Tibial nerve (tissue), 4 donors: ENCODE measurements at regions not wholly inside any gene's neighbourhood (a gene's known extent, or its start where the extent isn't known, plus 50 kb on each side); places are given as distances from the start of the nearest gene placed in this dataset.

ENCODE experiments used
- DNase-seq, 2 donors: peaks; one replicate each; pipeline ENCODE4 v3.0.0-alpha.2; 2019; ENCODE audit warnings: low spot score in 2 of 2
- H3K27ac ChIP-seq, 4 donors: fragments of 200-600 bp; sonication (generic) in 3 of 4; one replicate each; pipeline ENCODE4 v1.5.1; 2017 to 2019; ENCODE audit warnings: mild to moderate bottlenecking in 1 of 4
- H3K27me3 ChIP-seq, 2 donors: fragments of 200-600 bp; sonication (generic) in 1 of 2; one replicate each; pipeline versions ENCODE4 v1.5.1 to v1.6.0; 2017 to 2019
- H3K36me3 ChIP-seq, 3 donors: fragments of 200-600 bp; sonication (generic); one replicate each; pipeline ENCODE4 v1.5.1; 2018 to 2019
- H3K4me1 ChIP-seq, 4 donors: fragments of 200-600 bp; sonication (generic) in 3 of 4; one replicate each; pipeline ENCODE4 v1.5.1; 2017 to 2019
- H3K4me3 ChIP-seq, 4 donors: fragments of 200-600 bp; sonication (generic) in 3 of 4; one replicate each; pipeline ENCODE4 v1.5.1; 2017 to 2019; ENCODE audit warnings: mild to moderate bottlenecking in 1 of 4, moderate library complexity in 1 of 4
- H3K9me3 ChIP-seq, 4 donors: fragments of 200-600 bp; sonication (generic) in 3 of 4; one replicate each; pipeline ENCODE4 v1.5.1; 2017 to 2019
- EP300 ChIP-seq, 2 donors: sonication (generic); formaldehyde crosslinking; IDR thresholded peaks; one replicate each; pipeline ENCODE4 v1.6.1; 2017; ENCODE audit warnings: antibody characterized with exemption in 2 of 2, mild to moderate bottlenecking in 1 of 2
- POLR2A ChIP-seq, 2 donors: fragments of 450-650 bp; IDR thresholded peaks; one replicate each; pipeline ENCODE4 v1.6.1; 2017; ENCODE audit warnings: antibody characterized with exemption in 2 of 2, mild to moderate bottlenecking in 2 of 2, moderate library complexity in 2 of 2
- WGBS, 2 donors: methylation state at CpG; one replicate each; pipeline ENCODE4 v1.1.5; 2018; 5-methylcytosine and 5-hydroxymethylcytosine counted together
- TF ChIP-seq, protein P1 (sequence below), 5 experiments: fragments of 200-600 bp in 3 of 5; fragments of 450-650 bp in 2 of 5; sonication (generic) in 3 of 5; IDR thresholded peaks; one replicate each; pipeline ENCODE4 v1.5.1; 2016 to 2019; ENCODE audit warnings: antibody characterized with exemption in 5 of 5, mild to moderate bottlenecking in 3 of 5, moderate library complexity in 2 of 5

- no peak for DNase-seq
- Histone ChIP-seq H3K9me3 (no peaks in the 10 kb centered on the region), H3K27me3 (no peaks in the 10 kb centered on the region), H3K36me3 (no peaks in the 10 kb centered on the region), H3K4me1 (no peaks in the 10 kb centered on the region), H3K27ac (no peak overlapping the region), H3K4me3 (no peak overlapping the region)
- TF ChIP-seq POLR2A (IDR thresholded peaks at IDR 0.05) (no peak), EP300 (IDR thresholded peaks at IDR 0.05) (no peak)
- TF ChIP-seq, protein P1, sequence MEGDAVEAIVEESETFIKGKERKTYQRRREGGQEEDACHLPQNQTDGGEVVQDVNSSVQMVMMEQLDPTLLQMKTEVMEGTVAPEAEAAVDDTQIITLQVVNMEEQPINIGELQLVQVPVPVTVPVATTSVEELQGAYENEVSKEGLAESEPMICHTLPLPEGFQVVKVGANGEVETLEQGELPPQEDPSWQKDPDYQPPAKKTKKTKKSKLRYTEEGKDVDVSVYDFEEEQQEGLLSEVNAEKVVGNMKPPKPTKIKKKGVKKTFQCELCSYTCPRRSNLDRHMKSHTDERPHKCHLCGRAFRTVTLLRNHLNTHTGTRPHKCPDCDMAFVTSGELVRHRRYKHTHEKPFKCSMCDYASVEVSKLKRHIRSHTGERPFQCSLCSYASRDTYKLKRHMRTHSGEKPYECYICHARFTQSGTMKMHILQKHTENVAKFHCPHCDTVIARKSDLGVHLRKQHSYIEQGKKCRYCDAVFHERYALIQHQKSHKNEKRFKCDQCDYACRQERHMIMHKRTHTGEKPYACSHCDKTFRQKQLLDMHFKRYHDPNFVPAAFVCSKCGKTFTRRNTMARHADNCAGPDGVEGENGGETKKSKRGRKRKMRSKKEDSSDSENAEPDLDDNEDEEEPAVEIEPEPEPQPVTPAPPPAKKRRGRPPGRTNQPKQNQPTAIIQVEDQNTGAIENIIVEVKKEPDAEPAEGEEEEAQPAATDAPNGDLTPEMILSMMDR (IDR thresholded peaks at IDR 0.05): no peak
- 72 to 77% methylated on average over 3 of the region's 3 CpGs for WGBS, 2 donors
These were observed 658.9 kb upstream of the NOX3 start for GRCh38 chr6:156114541-156114940.

GRCh38 chr6:156113631-156114030 is 658.0 kb upstream of the NOX3 start:
- no peaks in the 10 kb centered on the region for H3K4me1 ChIP-seq
- H3K4me3 ChIP-seq: no peak overlapping the region
- H3K27ac ChIP-seq: no peak overlapping the region
- WGBS, 2 donors: 83 to 88% methylated on average over 3 of the region's 3 CpGs
- DNase-seq: no peak
- no peaks in the 10 kb centered on the region for H3K27me3 ChIP-seq
- H3K9me3 ChIP-seq: no peaks in the 10 kb centered on the region
- TF ChIP-seq, protein P1 (IDR thresholded peaks at IDR 0.05): no peak
- TF ChIP-seq EP300 (IDR thresholded peaks at IDR 0.05) (no peak), POLR2A (IDR thresholded peaks at IDR 0.05) (no peak)
- no peaks in the 10 kb centered on the region for H3K36me3 ChIP-seq

- H3K9me3 ChIP-seq: no peaks in the 10 kb centered on the region
- WGBS, 2 donors: 83 to 85% methylated on average over 10 of the region's 10 CpGs
- H3K4me3 ChIP-seq: no peak overlapping the region
- no peak overlapping the region for H3K27ac ChIP-seq
- H3K27me3 ChIP-seq: no peaks in the 10 kb centered on the region
- no peaks in the 10 kb centered on the region for H3K36me3 ChIP-seq
- H3K4me1 ChIP-seq: no peaks in the 10 kb centered on the region
- no peak for DNase-seq
- TF ChIP-seq POLR2A (IDR thresholded peaks at IDR 0.05) (no peak), EP300 (IDR thresholded peaks at IDR 0.05) (no peak)
- TF ChIP-seq, protein P1 (IDR thresholded peaks at IDR 0.05): no peak
These were observed 656.3 kb upstream of the NOX3 start for GRCh38 chr6:156111913-156112312.

GRCh38 chr6:156110249-156110648 is 654.6 kb upstream of the NOX3 start:
- no peaks in the 10 kb centered on the region for H3K27me3 ChIP-seq
- no peak overlapping the region for H3K27ac ChIP-seq
- 91 to 93% methylated on average over 2 of the region's 2 CpGs for WGBS, 2 donors
- no peak overlapping the region for H3K4me3 ChIP-seq
- H3K4me1 ChIP-seq: no peaks in the 10 kb centered on the region
- H3K36me3 ChIP-seq: no peaks in the 10 kb centered on the region
- TF ChIP-seq EP300 (IDR thresholded peaks at IDR 0.05): no peak
- TF ChIP-seq, protein P1 (IDR thresholded peaks at IDR 0.05): no peak
- TF ChIP-seq POLR2A (IDR thresholded peaks at IDR 0.05): no peak
- H3K9me3 ChIP-seq: no peaks in the 10 kb centered on the region
- no peak for DNase-seq

DNA sequence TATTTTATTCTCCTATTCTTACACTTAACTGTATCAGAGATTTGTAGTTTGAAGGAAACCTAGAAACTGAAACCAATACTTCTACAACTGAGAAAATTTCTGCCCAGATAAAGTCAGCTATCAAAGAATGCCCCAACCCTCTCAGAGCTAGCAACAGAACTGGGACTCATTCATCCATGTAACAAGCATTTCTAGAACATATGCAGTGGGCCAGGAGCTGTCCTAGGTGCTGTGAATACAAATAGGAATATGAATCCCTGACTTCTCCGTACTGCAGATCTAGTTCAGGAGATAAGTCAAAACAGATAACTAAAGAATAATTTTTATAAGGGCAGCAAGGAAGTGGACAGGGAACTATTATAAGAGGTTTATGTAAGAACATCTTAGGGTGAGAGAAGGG is 654.1 kb upstream of the NOX3 start:
- Histone ChIP-seq H3K4me3 (no peak overlapping the region), H3K9me3 (no peaks in the 10 kb centered on the region), H3K27me3 (no peaks in the 10 kb centered on the region), H3K36me3 (no peaks in the 10 kb centered on the region), H3K4me1 (no peaks in the 10 kb centered on the region), H3K27ac (no peak overlapping the region)
- no peak for DNase-seq
- TF ChIP-seq, protein P1 (IDR thresholded peaks at IDR 0.05): no peak
- WGBS, 2 donors: 66 to 78% methylated on average over 1 of the region's 1 CpG
